ENCODE measurements at regions not wholly inside any gene's neighbourhood (a gene's known extent, or its start where the extent isn't known, plus 50 kb on each side); places are given as distances from the start of the nearest gene placed in this dataset.

- H3K36me3 Mint-ChIP-seq (ENCODE audit: low read depth) = peaks cover 2% of the 10 kb centered on the region
- ATAC-seq = no peak
Observed at GRCh38 chr3:67301556-67301955, 303.4 kb downstream of the KBTBD8 start.

GRCh38 chr3:67302489-67302888, 304.4 kb downstream of the KBTBD8 start:
- Mint-ChIP-seq H3K36me3 (ENCODE audit: low read depth) (peaks cover 2% of the 10 kb centered on the region), H3K4me1 (no peaks in the 10 kb centered on the region), H3K27ac (no peak overlapping the region), H3K27me3 (no peaks in the 10 kb centered on the region), H3K4me3 (no peak overlapping the region)
- no peak for DNase-seq
- ATAC-seq = no peak
- H3K9me3 ChIP-seq (ENCODE audit: control insufficient read depth, low read length, poor library complexity, severe bottlenecking) = no peaks in the 10 kb centered on the region

More at GRCh38 chr3:67301556-67301955, 303.4 kb downstream of the KBTBD8 start:
- Mint-ChIP-seq H3K27ac (no peak overlapping the region), H3K27me3 (no peaks in the 10 kb centered on the region), H3K4me1 (no peaks in the 10 kb centered on the region), H3K4me3 (no peak overlapping the region)
- no peak for DNase-seq
- H3K9me3 ChIP-seq (ENCODE audit: control insufficient read depth, low read length, poor library complexity, severe bottlenecking) = no peaks in the 10 kb centered on the region

GRCh38 chr3:67305160-67305559, 307.1 kb downstream of the KBTBD8 start:
- DNase-seq (no peak), ATAC-seq (no peak)
- H3K9me3 ChIP-seq (ENCODE audit: control insufficient read depth, low read length, poor library complexity, severe bottlenecking) = no peaks in the 10 kb centered on the region
- H3K27ac Mint-ChIP-seq = no peak overlapping the region
- H3K4me3 Mint-ChIP-seq = no peak overlapping the region
- no peaks in the 10 kb centered on the region for H3K4me1 Mint-ChIP-seq
- no peaks in the 10 kb centered on the region for H3K27me3 Mint-ChIP-seq
- peaks cover 2% of the 10 kb centered on the region for H3K36me3 Mint-ChIP-seq (ENCODE audit: low read depth)

GRCh38 chr3:67305922-67306321, 307.8 kb downstream of the KBTBD8 start:
- H3K27me3 Mint-ChIP-seq = no peaks in the 10 kb centered on the region
- no peak overlapping the region for H3K27ac Mint-ChIP-seq
- H3K36me3 Mint-ChIP-seq (ENCODE audit: low read depth) = peaks cover 2% of the 10 kb centered on the region
- H3K9me3 ChIP-seq (ENCODE audit: control insufficient read depth, low read length, poor library complexity, severe bottlenecking) = no peaks in the 10 kb centered on the region
- ATAC-seq (no peak), DNase-seq (no peak)
- H3K4me1 Mint-ChIP-seq = no peaks in the 10 kb centered on the region
- H3K4me3 Mint-ChIP-seq = no peak overlapping the region

GRCh38 chr3:67311440-67311839, 313.3 kb downstream of the KBTBD8 start:
- no peaks in the 10 kb centered on the region for H3K36me3 Mint-ChIP-seq (ENCODE audit: low read depth)
- no peak overlapping the region for H3K27ac Mint-ChIP-seq
- H3K9me3 ChIP-seq (ENCODE audit: control insufficient read depth, low read length, poor library complexity, severe bottlenecking) = no peaks in the 10 kb centered on the region
- no peak overlapping the region for H3K4me3 Mint-ChIP-seq
- H3K4me1 Mint-ChIP-seq = peaks cover 2% of the 10 kb centered on the region
- ATAC-seq (no peak), DNase-seq (no peak)
- no peaks in the 10 kb centered on the region for H3K27me3 Mint-ChIP-seq

- H3K27ac Mint-ChIP-seq = no peak overlapping the region
- DNase-seq (no peak), ATAC-seq (no peak)
- no peaks in the 10 kb centered on the region for H3K27me3 Mint-ChIP-seq
- no peaks in the 10 kb centered on the region for H3K9me3 ChIP-seq (ENCODE audit: control insufficient read depth, low read length, poor library complexity, severe bottlenecking)
- peaks cover 2% of the 10 kb centered on the region for H3K4me1 Mint-ChIP-seq
- H3K36me3 Mint-ChIP-seq (ENCODE audit: low read depth) = no peaks in the 10 kb centered on the region
- H3K4me3 Mint-ChIP-seq = no peak overlapping the region
Observed at GRCh38 chr3:67312155-67312554, 314.0 kb downstream of the KBTBD8 start.

- H3K36me3 Mint-ChIP-seq (ENCODE audit: low read depth) = no peaks in the 10 kb centered on the region
- DNase-seq (no peak), ATAC-seq (no peak)
- no peak overlapping the region for H3K27ac Mint-ChIP-seq
- no peak overlapping the region for H3K4me3 Mint-ChIP-seq
- peaks cover 2% of the 10 kb centered on the region for H3K4me1 Mint-ChIP-seq
- no peaks in the 10 kb centered on the region for H3K9me3 ChIP-seq (ENCODE audit: control insufficient read depth, low read length, poor library complexity, severe bottlenecking)
- H3K27me3 Mint-ChIP-seq = no peaks in the 10 kb centered on the region
Observed at GRCh38 chr3:67318162-67318561, 320.1 kb downstream of the KBTBD8 start.

- DNase-seq (no peak), ATAC-seq (no peak)
- no peaks in the 10 kb centered on the region for H3K4me1 Mint-ChIP-seq
- no peaks in the 10 kb centered on the region for H3K36me3 Mint-ChIP-seq (ENCODE audit: low read depth)
- H3K27ac Mint-ChIP-seq = no peak overlapping the region
- H3K4me3 Mint-ChIP-seq = no peak overlapping the region
- H3K27me3 Mint-ChIP-seq = no peaks in the 10 kb centered on the region
- no peaks in the 10 kb centered on the region for H3K9me3 ChIP-seq (ENCODE audit: control insufficient read depth, low read length, poor library complexity, severe bottlenecking)
Observed at GRCh38 chr3:67324554-67324953, 326.4 kb downstream of the KBTBD8 start.
